Breast epithelium (tissue), 3 donors: ENCODE measurements at regions not wholly inside any gene's neighbourhood (a gene's known extent, or its start where the extent isn't known, plus 50 kb on each side); places are given as distances from the start of the nearest gene placed in this dataset.

Experiments used
- CTCF ChIP-seq, 3 donors: fragments of 450-650 bp; IDR thresholded peaks; one replicate each; pipeline ENCODE4 v1.5.1; 2016 to 2017; ENCODE audit warnings: antibody characterized with exemption in 3 of 3, mild to moderate bottlenecking in 3 of 3, moderate library complexity in 3 of 3
- POLR2A ChIP-seq: fragments of 450-650 bp; IDR thresholded peaks from one replicate; pipeline ENCODE4 v1.6.1; 2016; ENCODE audit warnings: antibody characterized with exemption, mild to moderate bottlenecking, moderate library complexity

GRCh38 chr12:3352230-3352629 lies 138.8 kb upstream of the PRMT8 start:
- no peak for TF ChIP-seq CTCF (IDR thresholded peaks at IDR 0.05)
- no peak for TF ChIP-seq POLR2A
